Vagina (tissue), 2 donors: ENCODE measurements at regions not wholly inside any gene's neighbourhood (a gene's known extent, or its start where the extent isn't known, plus 50 kb on each side); places are given as distances from the start of the nearest gene placed in this dataset.

ENCODE experiments used
- DNase-seq, 2 donors: peaks; one replicate each; pipeline ENCODE4 v3.0.0-alpha.2; 2017; ENCODE audit errors: extremely low spot score in 2 of 2
- H3K27ac ChIP-seq: fragments of 200-600 bp; sonication (generic); one replicate; pipeline ENCODE4 v1.5.1; 2019
- H3K27me3 ChIP-seq: fragments of 200-600 bp; sonication (generic); one replicate; pipeline ENCODE4 v1.5.1; 2019
- H3K36me3 ChIP-seq, 2 donors: fragments of 200-600 bp; sonication (generic); one replicate each; pipeline ENCODE4 v1.5.1; 2017 to 2019
- H3K4me1 ChIP-seq: fragments of 200-600 bp; sonication (generic); one replicate; pipeline ENCODE4 v1.5.1; 2019
- H3K4me3 ChIP-seq, 2 donors: fragments of 200-600 bp; sonication (generic); 1 replicate in 1 of 2; 2 replicates in 1 of 2; pipeline ENCODE4 v1.5.1; 2016 to 2019
- H3K9me3 ChIP-seq: fragments of 200-600 bp; sonication (generic); one replicate; pipeline ENCODE4 v1.5.1; 2019
- POLR2A ChIP-seq, 2 donors: fragments of 450-650 bp; IDR thresholded peaks; one replicate each; pipeline ENCODE4 v1.6.1; 2017; ENCODE audit warnings: antibody characterized with exemption in 2 of 2, mild to moderate bottlenecking in 2 of 2, moderate library complexity in 2 of 2
- POLR2AphosphoS5 ChIP-seq, 2 donors: sonication (generic); formaldehyde crosslinking; IDR thresholded peaks; one replicate each; pipeline ENCODE4 v1.9.0; 2017; ENCODE audit warnings: antibody characterized with exemption in 2 of 2, mild to moderate bottlenecking in 2 of 2, low read depth in 1 of 2; ENCODE audit not compliant: insufficient read depth in 1 of 2
- intact Hi-C: fragments of 100-400 bp; cut with DNase I; formaldehyde crosslinking; loops from one replicate; pipeline ENCODE4 v1.15.1; 2023
- TF ChIP-seq, protein P1 (sequence below), 3 experiments: fragments of 450-650 bp in 2 of 3; fragments of 200-600 bp in 1 of 3; sonication (generic) in 1 of 3; IDR thresholded peaks; one replicate each; pipeline ENCODE4 v1.5.1; 2017 to 2019; ENCODE audit warnings: antibody characterized with exemption in 3 of 3, mild to moderate bottlenecking in 2 of 3, moderate library complexity in 2 of 3

DNA sequence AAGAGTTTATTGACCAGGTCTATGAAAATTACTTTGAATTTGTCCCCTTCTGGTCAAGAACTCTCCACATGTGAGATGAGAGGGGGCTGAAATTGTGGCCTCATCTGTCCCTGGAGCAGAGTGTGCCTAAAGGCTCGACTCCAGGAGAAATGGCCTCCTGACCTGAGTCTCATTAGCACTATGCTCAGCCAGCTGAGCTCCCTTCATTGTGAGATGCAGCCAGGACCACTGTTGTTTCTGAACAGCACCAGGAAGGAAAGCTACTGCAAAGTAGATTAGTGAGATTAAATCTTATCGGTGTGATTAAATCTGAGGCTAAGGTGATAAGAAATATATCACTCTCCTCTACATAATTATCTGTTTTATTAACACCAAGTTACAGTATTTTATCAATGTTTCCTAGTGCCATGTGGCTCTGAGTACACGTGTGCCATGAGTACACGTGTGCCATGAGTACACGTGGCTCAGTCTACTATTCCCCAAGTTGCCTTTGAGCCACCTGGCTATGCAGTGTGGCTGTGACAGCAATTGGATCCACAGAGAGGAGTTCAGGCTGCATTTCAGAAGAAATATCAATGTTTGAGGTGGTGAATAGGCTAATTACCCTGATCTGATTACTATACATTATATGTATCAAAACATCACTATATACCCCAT, 126.9 kb downstream of the IPMK start:
- intact Hi-C loops, result no loop called here
- DNase-seq, result no peak
- Histone ChIP-seq H3K9me3 (no peaks in the 10 kb centered on the region), H3K4me1 (no peaks in the 10 kb centered on the region), H3K27me3 (no peaks in the 10 kb centered on the region), H3K27ac (no peak overlapping the region), H3K4me3 (no peak overlapping the region), H3K36me3 (no peaks in the 10 kb centered on the region)
- no peak for TF ChIP-seq POLR2AphosphoS5 (IDR thresholded peaks at IDR 0.05; ENCODE audit: insufficient read depth in 1 of 2, low read depth in 1 of 2)
- TF ChIP-seq, protein P1, sequence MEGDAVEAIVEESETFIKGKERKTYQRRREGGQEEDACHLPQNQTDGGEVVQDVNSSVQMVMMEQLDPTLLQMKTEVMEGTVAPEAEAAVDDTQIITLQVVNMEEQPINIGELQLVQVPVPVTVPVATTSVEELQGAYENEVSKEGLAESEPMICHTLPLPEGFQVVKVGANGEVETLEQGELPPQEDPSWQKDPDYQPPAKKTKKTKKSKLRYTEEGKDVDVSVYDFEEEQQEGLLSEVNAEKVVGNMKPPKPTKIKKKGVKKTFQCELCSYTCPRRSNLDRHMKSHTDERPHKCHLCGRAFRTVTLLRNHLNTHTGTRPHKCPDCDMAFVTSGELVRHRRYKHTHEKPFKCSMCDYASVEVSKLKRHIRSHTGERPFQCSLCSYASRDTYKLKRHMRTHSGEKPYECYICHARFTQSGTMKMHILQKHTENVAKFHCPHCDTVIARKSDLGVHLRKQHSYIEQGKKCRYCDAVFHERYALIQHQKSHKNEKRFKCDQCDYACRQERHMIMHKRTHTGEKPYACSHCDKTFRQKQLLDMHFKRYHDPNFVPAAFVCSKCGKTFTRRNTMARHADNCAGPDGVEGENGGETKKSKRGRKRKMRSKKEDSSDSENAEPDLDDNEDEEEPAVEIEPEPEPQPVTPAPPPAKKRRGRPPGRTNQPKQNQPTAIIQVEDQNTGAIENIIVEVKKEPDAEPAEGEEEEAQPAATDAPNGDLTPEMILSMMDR (IDR thresholded peaks at IDR 0.05), result no peak
- TF ChIP-seq POLR2A (IDR thresholded peaks at IDR 0.05), result no peak

DNA sequence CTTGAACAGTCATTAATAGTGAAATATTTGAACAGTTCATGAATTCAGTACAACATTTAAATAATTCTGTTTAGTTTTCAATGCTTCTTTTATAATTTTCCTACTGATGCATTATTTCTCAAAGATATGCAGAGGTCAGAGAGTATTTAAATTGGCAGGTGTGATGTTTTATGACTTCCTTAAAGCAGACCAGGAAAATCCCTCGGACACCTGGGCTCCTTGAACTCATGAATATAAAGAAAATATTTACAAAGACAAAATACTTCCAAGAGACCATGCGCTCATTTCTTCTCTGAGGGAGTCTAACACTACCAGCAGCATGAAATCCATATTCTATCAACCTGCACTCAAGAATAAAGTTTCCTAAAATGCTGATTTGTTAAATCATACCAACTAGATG, 127.6 kb downstream of the IPMK start:
- intact Hi-C loops, result no loop called here
- no peak overlapping the region for H3K27ac ChIP-seq
- no peaks in the 10 kb centered on the region for H3K9me3 ChIP-seq
- no peak for DNase-seq
- TF ChIP-seq, protein P1 (IDR thresholded peaks at IDR 0.05), result no peak
- TF ChIP-seq POLR2AphosphoS5 (IDR thresholded peaks at IDR 0.05; ENCODE audit: insufficient read depth in 1 of 2, low read depth in 1 of 2) (no peak), POLR2A (IDR thresholded peaks at IDR 0.05) (no peak)
- no peaks in the 10 kb centered on the region for H3K4me1 ChIP-seq
- H3K27me3 ChIP-seq, result no peaks in the 10 kb centered on the region
- H3K4me3 ChIP-seq, result no peak overlapping the region
- no peaks in the 10 kb centered on the region for H3K36me3 ChIP-seq

DNA sequence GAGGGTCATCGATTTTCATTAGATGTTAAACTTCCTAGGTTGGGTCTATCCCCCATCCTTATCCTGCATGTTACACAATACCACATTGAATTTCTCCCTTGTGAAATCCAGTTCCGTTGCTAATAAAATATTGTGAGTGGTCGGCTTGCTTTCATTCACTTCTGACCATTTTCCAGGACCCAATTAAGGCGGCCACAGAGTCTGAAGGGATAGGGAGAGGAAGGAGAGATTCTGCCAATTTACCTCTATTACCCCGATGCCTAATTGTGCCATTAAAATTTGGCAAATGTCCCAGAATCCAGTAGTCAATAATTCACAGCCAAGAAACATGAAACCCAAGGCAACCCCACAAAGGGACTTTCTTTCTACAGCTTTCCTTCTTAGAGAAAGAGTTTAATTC, 129.9 kb downstream of the IPMK start:
- TF ChIP-seq, protein P1 (IDR thresholded peaks at IDR 0.05), result no peak
- TF ChIP-seq POLR2A (IDR thresholded peaks at IDR 0.05) (no peak), POLR2AphosphoS5 (IDR thresholded peaks at IDR 0.05; ENCODE audit: insufficient read depth in 1 of 2, low read depth in 1 of 2) (no peak)
- DNase-seq, result no peak
- Histone ChIP-seq H3K4me1 (no peaks in the 10 kb centered on the region), H3K4me3 (no peak overlapping the region), H3K9me3 (no peaks in the 10 kb centered on the region), H3K27me3 (no peaks in the 10 kb centered on the region), H3K36me3 (no peaks in the 10 kb centered on the region), H3K27ac (no peak overlapping the region)
- intact Hi-C loops, result no loop called here

DNA sequence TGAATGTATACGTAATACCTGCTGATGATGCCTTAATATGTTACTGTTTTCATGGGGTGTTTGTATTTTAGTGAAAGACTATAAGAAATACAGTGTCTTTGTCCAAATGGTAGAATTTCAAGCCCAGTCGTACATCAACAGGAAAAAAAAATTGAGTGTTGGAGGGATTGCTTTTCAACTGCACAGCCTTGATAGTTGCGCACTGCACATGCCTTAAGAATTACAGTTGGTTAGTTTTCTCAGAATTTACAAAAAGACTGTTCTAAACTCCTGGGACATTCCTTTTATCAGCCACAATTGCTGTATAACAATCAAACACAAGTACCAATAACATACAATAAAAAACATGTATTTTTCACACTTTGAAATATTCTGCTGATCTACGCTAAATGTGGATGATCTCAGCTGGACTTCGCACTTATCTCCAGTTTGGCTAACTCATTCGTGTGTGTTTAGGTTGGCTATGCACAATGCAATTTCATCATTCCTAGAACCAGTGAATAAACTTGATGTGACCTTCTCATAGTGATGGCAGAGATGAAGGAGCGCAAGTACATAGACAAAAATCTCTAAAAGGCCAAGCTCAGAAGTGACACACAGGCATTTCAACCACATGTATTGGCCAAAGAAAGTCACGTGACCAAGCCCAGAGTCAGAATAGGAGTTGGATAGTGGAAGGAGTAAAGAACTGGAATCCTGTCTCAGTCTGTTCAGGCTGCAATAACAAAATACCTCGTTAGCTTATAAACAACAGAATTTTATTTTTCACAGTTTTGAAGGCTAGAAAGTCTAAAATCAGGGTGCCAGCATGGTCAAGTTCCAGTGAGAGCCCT, 152.3 kb downstream of the IPMK start:
- Histone ChIP-seq H3K4me1 (no peaks in the 10 kb centered on the region), H3K36me3 (no peaks in the 10 kb centered on the region), H3K9me3 (no peaks in the 10 kb centered on the region), H3K4me3 (no peak overlapping the region), H3K27ac (no peak overlapping the region), H3K27me3 (no peaks in the 10 kb centered on the region)
- intact Hi-C loops, result no loop called here
- DNase-seq, result no peak
- TF ChIP-seq POLR2A (IDR thresholded peaks at IDR 0.05) (no peak), POLR2AphosphoS5 (IDR thresholded peaks at IDR 0.05; ENCODE audit: insufficient read depth in 1 of 2, low read depth in 1 of 2) (no peak)
- TF ChIP-seq, protein P1 (IDR thresholded peaks at IDR 0.05), result no peak

DNA sequence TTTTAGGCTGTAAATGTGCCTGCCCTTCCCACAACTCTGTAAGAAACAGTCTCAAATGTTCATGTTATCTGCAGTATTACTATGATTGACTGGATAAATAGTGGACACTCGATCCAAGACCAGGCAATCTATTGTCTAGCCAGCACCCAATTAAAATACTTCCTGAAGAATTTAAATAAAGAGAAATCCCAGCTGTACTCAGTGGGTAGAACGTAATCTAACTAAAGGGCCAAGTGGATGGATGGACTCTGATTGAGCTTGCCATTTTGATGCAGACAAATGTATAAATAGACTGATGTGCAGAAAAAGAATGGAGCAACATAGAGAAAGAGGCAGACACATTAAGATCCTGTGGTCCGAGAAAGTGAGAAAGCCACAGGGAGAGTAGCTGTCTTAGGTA, 158.0 kb downstream of the IPMK start:
- no peak for DNase-seq
- Histone ChIP-seq H3K36me3 (no peaks in the 10 kb centered on the region), H3K9me3 (no peaks in the 10 kb centered on the region), H3K4me3 (no peak overlapping the region), H3K27ac (no peak overlapping the region), H3K27me3 (no peaks in the 10 kb centered on the region), H3K4me1 (no peaks in the 10 kb centered on the region)
- TF ChIP-seq POLR2A (IDR thresholded peaks at IDR 0.05), result no peak
- no peak for TF ChIP-seq POLR2AphosphoS5 (IDR thresholded peaks at IDR 0.05; ENCODE audit: insufficient read depth in 1 of 2, low read depth in 1 of 2)
- TF ChIP-seq, protein P1 (IDR thresholded peaks at IDR 0.05), result no peak
- intact Hi-C loops, result no loop called here
